Limb (tissue), 2 donors: ENCODE measurements at regions not wholly inside any gene's neighbourhood (a gene's known extent, or its start where the extent isn't known, plus 50 kb on each side); places are given as distances from the start of the nearest gene placed in this dataset.
A peak's percentile ranks its signal among the peaks of the same experiment; 100 is the strongest.
"Not testable (repeated sequence)": the region's sequence is repeated elsewhere in the genome, so short reads cannot be mapped to it uniquely, and the experiment has no call there.

Source experiments
- DNase-seq, 2 donors: peaks; one replicate each; pipeline ENCODE4 v3.0.0-alpha.2; 2016; ENCODE audit errors: extremely low spot score in 2 of 2

- no peak for DNase-seq
These were observed 1073.1 kb downstream of the EPHA3 start for GRCh38 chr3:90180543-90180942.

GRCh38 chr3:90182291-90182976, 1075.0 kb downstream of the EPHA3 start:
- DNase-seq, result peak; percentile 36 to 61

GRCh38 chr3:90184861-90185260, 1077.4 kb downstream of the EPHA3 start:
- DNase-seq, result no peak

GRCh38 chr3:90197383-90197782, 1090.0 kb downstream of the EPHA3 start:
- not testable (repeated sequence) for DNase-seq

GRCh38 chr3:90202931-90203330, 1095.5 kb downstream of the EPHA3 start:
- not testable (repeated sequence) for DNase-seq

GRCh38 chr3:90206482-90206881, 1099.1 kb downstream of the EPHA3 start:
- not testable (repeated sequence) for DNase-seq

- DNase-seq, result not testable (repeated sequence)
These were observed 1100.1 kb downstream of the EPHA3 start for GRCh38 chr3:90207353-90208097.

GRCh38 chr3:90221900-90222299, 1114.5 kb downstream of the EPHA3 start:
- no peak for DNase-seq

GRCh38 chr3:90241481-90241880, 1134.1 kb downstream of the EPHA3 start:
- no peak for DNase-seq

GRCh38 chr3:90253131-90253530, 1145.7 kb downstream of the EPHA3 start:
- DNase-seq, result no peak

GRCh38 chr3:90261481-90262433, 1154.3 kb downstream of the EPHA3 start:
- no peak for DNase-seq
